Erythroblast (primary cell): ENCODE measurements at regions not wholly inside any gene's neighbourhood (a gene's known extent, or its start where the extent isn't known, plus 50 kb on each side); places are given as distances from the start of the nearest gene placed in this dataset.

Experiments
- DNase-seq, 2 experiments: peaks; one replicate each; lab custom pipeline; 2025; lab: John Stamatoyannopoulos, UW
- GATA1 ChIP-seq: IDR thresholded peaks from 2 replicates; pipeline ENCODE4 v1.6.1; 2011; ENCODE audit warnings: low read depth, mild to moderate bottlenecking, control low read depth, low read length, moderate library complexity
- POLR2A ChIP-seq: IDR thresholded peaks from 2 replicates; pipeline ENCODE4 v1.6.1; 2011; ENCODE audit warnings: mild to moderate bottlenecking, low read length

- TF ChIP-seq POLR2A: no peak
- TF ChIP-seq GATA1: no peak
- no peak for DNase-seq
Observed at GRCh38 chr2:29974086-29974485, 52.7 kb upstream of the ALK start.

- TF ChIP-seq GATA1 (no peak), POLR2A (no peak)
- DNase-seq: no peak
Observed at GRCh38 chr2:29977284-29977683, 55.9 kb upstream of the ALK start.

- DNase-seq: peak in 1 of 2 experiments; percentile 27
- TF ChIP-seq POLR2A (no peak), GATA1 (no peak)
Observed at GRCh38 chr2:29981402-29981801, 60.0 kb upstream of the ALK start.

- DNase-seq: no peak
- TF ChIP-seq GATA1: no peak
- no peak for TF ChIP-seq POLR2A
Observed at GRCh38 chr2:29983308-29983707, 61.9 kb upstream of the ALK start.

- DNase-seq: no peak
- TF ChIP-seq GATA1: no peak
- no peak for TF ChIP-seq POLR2A
Observed at GRCh38 chr2:29987146-29987545, 65.8 kb upstream of the ALK start.

- no peak for DNase-seq
- TF ChIP-seq POLR2A: no peak
- TF ChIP-seq GATA1: no peak
Observed at GRCh38 chr2:29990129-29990528, 68.7 kb upstream of the ALK start.

GRCh38 chr2:29991086-29991485, 69.7 kb upstream of the ALK start:
- TF ChIP-seq GATA1 (no peak), POLR2A (no peak)

GRCh38 chr2:29995241-29995640, 73.9 kb upstream of the ALK start:
- DNase-seq: no peak
- TF ChIP-seq POLR2A (no peak), GATA1 (no peak)

More at GRCh38 chr2:29991086-29991485, 69.7 kb upstream of the ALK start:
- no peak for DNase-seq

GRCh38 chr2:30003128-30003527, 81.7 kb upstream of the ALK start:
- TF ChIP-seq POLR2A (no peak), GATA1 (no peak)
- DNase-seq: no peak

GRCh38 chr2:30022444-30023071, 101.2 kb upstream of the ALK start:
- DNase-seq: no peak
- TF ChIP-seq POLR2A: no peak
- TF ChIP-seq GATA1: no peak

GRCh38 chr2:30024281-30024680, 102.9 kb upstream of the ALK start:
- no peak for DNase-seq
- TF ChIP-seq POLR2A (no peak), GATA1 (no peak)

- peak; percentile 9 to 28 for DNase-seq
Observed at GRCh38 chr2:30026091-30027055, 105.0 kb upstream of the ALK start.

GRCh38 chr2:30029804-30030203, 108.4 kb upstream of the ALK start:
- TF ChIP-seq POLR2A (no peak), GATA1 (no peak)
- DNase-seq: no peak

More at GRCh38 chr2:30026091-30027055, 105.0 kb upstream of the ALK start:
- TF ChIP-seq GATA1 (no peak), POLR2A (no peak)

- no peak for DNase-seq
- TF ChIP-seq POLR2A (no peak), GATA1 (no peak)
Observed at GRCh38 chr2:30030361-30030760, 109.0 kb upstream of the ALK start.

GRCh38 chr2:30031184-30031583, 109.8 kb upstream of the ALK start:
- TF ChIP-seq GATA1 (no peak), POLR2A (no peak)
- no peak for DNase-seq
